Kidney epithelial cell (primary cell): ENCODE measurements at regions not wholly inside any gene's neighbourhood (a gene's known extent, or its start where the extent isn't known, plus 50 kb on each side); places are given as distances from the start of the nearest gene placed in this dataset.

ENCODE experiments used
- DNase-seq: peaks from one replicate; pipeline ENCODE4 v3.0.0-alpha.2; 2010; ENCODE audit warnings: low read depth
- H3K27me3 ChIP-seq: 2 replicates; pipeline ENCODE4 v1.6.0; 2011; ENCODE audit warnings: low read length; ENCODE audit not compliant: control insufficient read depth, insufficient read depth
- H3K36me3 ChIP-seq: 2 replicates; pipeline ENCODE4 v1.5.1; 2011; ENCODE audit warnings: low read length; ENCODE audit not compliant: control insufficient read depth, insufficient read depth
- H3K4me3 ChIP-seq: 2 replicates; pipeline ENCODE4 v1.5.1; 2011; ENCODE audit warnings: low read depth, mild to moderate bottlenecking, control low read depth, low read length
- TF ChIP-seq, protein P1 (sequence below): IDR thresholded peaks from 2 replicates; pipeline ENCODE4 v1.5.1; 2011; ENCODE audit warnings: mild to moderate bottlenecking, moderate library complexity, low read length, control low read depth, inconsistent platforms; ENCODE audit not compliant: insufficient read depth, poor library complexity, severe bottlenecking

DNA sequence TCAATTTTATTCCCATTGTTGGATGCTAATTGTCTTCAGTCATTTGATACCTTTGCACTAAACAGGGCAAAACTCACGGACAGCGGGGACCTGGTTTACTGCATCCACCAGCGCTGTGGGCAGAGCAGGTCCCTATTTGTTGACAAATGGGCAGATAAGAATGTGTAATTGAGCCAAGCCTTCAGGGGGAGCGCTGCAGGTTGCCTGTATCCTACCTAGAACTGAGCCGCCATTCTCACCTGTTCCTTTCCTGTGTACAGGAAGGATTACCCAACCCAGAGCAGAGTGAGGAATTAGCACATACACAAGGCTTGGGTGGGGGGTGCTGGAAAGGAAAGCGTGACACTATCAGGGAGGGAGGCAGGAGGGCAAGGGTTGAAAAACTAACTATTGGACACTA lies 89.1 kb upstream of the FOXA2 start:
- H3K36me3 ChIP-seq, result no peaks in the 10 kb centered on the region
- TF ChIP-seq, protein P1, sequence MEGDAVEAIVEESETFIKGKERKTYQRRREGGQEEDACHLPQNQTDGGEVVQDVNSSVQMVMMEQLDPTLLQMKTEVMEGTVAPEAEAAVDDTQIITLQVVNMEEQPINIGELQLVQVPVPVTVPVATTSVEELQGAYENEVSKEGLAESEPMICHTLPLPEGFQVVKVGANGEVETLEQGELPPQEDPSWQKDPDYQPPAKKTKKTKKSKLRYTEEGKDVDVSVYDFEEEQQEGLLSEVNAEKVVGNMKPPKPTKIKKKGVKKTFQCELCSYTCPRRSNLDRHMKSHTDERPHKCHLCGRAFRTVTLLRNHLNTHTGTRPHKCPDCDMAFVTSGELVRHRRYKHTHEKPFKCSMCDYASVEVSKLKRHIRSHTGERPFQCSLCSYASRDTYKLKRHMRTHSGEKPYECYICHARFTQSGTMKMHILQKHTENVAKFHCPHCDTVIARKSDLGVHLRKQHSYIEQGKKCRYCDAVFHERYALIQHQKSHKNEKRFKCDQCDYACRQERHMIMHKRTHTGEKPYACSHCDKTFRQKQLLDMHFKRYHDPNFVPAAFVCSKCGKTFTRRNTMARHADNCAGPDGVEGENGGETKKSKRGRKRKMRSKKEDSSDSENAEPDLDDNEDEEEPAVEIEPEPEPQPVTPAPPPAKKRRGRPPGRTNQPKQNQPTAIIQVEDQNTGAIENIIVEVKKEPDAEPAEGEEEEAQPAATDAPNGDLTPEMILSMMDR, result no peak
- DNase-seq, result no peak
- H3K4me3 ChIP-seq, result no peak overlapping the region
- H3K27me3 ChIP-seq, result peaks cover 2% of the 10 kb centered on the region

DNA sequence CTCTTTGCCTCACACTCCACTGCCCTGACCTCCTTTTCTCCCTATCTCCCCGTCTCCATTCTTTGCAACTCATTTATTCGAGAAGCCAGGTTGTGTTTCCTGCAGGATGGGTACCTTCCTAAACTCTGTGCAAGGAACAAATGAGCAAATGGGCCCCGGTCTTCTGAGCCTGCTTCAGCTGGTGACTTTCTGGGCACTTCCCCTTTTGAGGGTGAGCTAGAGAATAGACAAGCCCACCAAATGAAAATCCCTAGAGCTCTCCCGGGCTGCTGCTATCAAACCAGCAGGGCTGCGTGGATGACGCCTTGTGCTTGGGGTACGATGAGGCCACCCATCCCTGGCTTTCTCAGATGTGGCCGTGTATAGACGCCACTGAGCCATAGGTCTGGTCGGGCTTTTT lies 91.0 kb upstream of the FOXA2 start:
- Histone ChIP-seq H3K27me3 (peaks cover 2% of the 10 kb centered on the region), H3K4me3 (no peak overlapping the region), H3K36me3 (no peaks in the 10 kb centered on the region)
- no peak for DNase-seq
- TF ChIP-seq, protein P1, result no peak

DNA sequence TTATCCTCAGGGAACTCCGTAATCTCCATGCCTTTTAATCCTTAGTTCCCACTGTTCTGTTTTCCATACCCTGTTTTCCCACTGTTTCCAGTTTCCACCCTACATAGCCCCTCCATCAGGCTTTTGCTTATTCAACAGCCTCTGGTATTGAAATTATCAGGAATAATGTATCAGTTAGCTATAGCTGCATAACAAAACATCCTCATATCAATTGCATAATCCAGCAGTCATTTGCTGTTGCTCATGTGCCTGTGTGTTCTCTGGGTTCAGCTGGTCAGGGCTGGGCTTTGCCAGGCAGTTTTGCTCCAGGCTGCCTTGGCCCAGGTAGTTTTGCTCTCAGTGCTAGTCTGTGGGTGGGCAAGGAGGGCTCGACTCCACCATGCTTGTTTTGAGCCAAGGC lies 94.3 kb upstream of the FOXA2 start:
- Histone ChIP-seq H3K4me3 (no peak overlapping the region), H3K36me3 (no peaks in the 10 kb centered on the region), H3K27me3 (peaks cover 2% of the 10 kb centered on the region)
- TF ChIP-seq, protein P1, result no peak
- no peak for DNase-seq

DNA sequence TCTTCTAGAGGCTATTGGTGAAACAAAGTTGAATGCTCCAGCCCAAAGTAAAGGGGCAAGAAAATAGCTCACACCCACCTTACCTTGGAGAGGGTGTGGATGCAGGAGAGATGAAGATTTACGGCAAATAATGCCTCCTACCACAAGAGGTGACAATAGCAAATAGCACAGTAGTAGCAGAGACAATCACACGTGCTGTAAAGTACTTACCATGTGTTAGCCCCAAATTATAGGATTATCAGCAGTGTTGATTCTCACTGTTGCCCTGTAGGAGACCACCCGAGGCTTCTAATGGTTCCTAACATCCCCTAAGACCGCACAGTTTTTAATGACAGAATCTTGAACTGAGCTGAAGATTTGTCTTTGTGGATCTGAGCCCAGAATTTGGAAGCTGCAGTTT lies 94.8 kb upstream of the FOXA2 start:
- H3K36me3 ChIP-seq, result no peaks in the 10 kb centered on the region
- TF ChIP-seq, protein P1, result no peak
- peaks cover 2% of the 10 kb centered on the region for H3K27me3 ChIP-seq
- DNase-seq, result no peak
- no peak overlapping the region for H3K4me3 ChIP-seq

DNA sequence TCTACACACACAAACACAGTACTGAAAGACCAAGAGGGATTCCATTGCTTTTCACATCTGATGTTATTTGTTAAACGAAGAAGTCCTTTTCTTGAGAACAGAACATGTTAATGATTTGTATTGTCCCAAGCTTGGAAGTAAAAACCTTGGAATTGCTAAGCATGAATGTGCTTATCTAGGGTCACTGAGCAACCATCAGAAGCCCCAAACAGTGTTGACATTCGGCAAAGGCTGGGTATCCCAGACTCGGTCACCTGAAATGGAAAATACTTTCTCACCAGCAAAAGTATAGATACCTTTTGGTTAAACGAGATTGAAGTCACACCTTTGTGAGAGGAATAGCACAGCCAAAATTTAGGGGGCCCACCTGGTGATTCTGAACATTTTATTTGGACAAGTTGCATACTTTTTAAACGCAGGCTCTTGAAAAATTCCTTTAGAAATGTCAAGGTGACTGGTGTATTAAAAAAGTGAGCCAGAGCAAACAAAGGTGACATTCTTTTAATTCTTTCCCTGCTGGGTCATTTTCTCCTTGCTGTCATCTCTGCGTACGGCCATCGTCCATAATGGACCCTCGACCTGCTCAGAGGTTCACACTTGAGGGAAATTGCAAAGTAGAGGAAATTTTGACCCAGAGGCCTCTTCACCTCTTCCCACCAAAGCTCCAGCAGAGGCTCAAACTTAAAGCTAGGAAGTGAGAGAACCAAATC lies 95.8 kb upstream of the FOXA2 start:
- TF ChIP-seq, protein P1, result no peak
- H3K27me3 ChIP-seq, result peaks cover 2% of the 10 kb centered on the region
- no peaks in the 10 kb centered on the region for H3K36me3 ChIP-seq
- no peak for DNase-seq
- no peak overlapping the region for H3K4me3 ChIP-seq
